Hematopoietic multipotent progenitor cell (in vitro differentiated cells): ENCODE measurements at regions not wholly inside any gene's neighbourhood (a gene's known extent, or its start where the extent isn't known, plus 50 kb on each side); places are given as distances from the start of the nearest gene placed in this dataset.

Experiments used
- DNase-seq, 3 donors: peaks; one replicate each; pipeline ENCODE4 v3.0.0-alpha.2; 2011 to 2015; ENCODE audit warnings: low read depth in 2 of 3, low spot score in 2 of 3

DNA sequence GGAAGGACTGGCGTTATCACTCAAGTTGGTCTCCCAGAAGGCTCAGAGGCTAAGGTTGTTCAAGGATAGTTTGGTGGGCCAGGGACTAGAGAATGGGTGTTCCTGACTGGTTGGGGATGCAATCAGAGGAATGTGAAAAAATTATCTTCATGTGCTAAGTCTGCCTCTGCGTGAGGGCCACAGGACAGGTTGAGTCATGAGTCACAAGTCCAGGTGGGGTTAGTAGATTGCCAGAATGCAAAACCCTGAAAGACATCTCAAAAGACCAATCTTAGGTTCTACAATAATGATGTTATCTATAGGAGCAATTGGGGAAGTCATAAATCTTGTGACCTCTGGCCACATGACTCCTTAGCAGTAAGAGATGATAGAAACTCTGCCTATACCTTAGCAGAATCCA, 220.1 kb upstream of the EEA1 start:
- peak in 1 of 3 donors; percentile 10 for DNase-seq

DNA sequence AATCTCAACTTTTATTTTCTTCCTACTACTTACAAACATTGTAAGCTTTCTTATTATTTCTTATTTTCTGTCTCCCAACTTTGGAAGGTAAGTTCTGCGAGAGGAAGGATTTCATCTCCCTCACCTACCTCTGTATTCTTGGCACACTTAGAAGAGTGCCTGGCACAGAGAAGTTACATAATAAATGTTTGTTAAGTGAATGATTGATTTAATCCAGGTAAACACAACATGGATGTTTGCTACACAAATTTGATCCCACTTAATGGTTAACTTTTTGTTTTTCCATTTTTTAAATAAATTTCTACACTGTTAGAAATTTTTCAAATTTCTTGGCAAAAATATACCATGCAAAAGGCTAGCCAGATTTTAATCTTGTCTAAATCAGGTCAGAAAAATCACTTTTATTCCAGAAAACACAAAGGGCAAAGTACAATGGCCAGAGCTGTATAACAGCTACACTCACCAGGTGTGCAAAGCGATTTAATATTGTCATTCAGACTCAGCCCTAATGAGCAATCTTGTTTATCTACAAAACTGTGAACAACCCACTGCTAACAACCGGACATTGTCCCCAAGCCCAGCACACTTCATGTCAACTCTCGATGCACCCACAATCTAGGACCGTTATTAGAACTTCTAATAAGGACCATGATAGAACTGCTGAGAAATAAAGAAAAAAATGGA, 222.1 kb upstream of the EEA1 start:
- DNase-seq = no peak

DNA sequence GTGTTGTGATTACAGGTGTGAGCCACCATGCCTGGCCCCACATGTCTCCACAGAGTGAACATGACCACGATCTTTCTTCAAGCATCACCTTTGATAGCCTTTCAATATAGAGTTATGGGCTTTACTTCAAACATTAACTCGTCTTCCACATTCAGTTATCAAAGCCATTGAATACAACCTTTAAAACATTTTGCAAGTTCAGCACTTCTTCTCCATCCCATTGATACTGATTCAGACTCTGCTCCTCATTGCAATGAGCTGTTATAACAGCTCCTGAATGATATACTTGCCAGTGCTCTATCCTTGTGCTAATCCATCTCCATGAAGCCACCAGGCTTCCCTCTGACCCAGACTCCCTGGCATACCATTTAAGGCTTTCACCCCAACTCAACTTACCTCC, 223.5 kb upstream of the EEA1 start:
- DNase-seq = no peak

DNA sequence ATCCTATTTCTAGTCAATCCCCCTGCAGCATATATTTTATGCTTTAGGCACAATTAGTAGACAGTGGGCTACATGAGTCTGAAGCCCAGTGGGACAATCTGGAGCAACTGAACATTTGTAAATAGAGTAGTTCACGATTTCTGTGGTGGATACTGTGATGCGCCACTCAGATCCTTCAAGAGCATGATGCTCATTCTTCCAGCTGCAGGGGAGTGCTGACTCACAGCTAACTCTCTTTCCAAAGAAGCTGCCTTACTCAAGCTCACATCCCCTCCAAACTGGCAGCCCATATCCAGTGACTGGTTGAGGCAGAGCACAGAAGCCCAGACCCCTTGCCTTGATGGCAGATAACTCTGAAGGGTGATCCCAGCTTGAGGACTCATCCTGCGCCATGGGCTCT, 224.2 kb upstream of the EEA1 start:
- DNase-seq = no peak

DNA sequence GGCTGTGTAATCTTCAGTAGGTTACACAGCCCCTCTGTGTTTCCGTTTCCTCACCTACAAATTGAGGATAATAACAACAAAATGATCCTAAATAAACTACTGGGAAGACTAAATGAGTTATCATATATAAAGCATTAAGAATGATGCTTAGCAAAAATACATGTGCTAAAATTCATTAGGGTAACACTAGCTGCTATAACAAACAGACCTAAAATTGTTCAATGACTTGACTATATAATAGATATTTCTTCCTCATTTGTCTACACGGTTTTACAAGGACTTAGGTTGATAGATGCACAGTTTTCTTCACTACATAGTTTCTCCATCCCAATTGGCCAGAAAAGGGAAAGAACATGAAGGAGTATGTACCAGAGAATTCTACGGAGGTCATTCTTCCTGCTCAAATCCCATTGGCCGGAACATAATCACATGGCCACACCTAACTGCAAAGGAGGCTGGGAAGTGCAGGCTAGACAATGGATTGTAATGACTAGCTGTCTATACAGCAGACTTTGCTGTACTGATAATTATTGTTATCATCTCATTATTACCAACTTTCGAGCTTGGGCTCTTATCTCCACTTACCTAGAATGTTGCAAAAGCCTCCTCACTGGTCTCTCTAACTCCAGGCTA, 223.5 kb upstream of the NUDT4 start:
- DNase-seq = no peak

DNA sequence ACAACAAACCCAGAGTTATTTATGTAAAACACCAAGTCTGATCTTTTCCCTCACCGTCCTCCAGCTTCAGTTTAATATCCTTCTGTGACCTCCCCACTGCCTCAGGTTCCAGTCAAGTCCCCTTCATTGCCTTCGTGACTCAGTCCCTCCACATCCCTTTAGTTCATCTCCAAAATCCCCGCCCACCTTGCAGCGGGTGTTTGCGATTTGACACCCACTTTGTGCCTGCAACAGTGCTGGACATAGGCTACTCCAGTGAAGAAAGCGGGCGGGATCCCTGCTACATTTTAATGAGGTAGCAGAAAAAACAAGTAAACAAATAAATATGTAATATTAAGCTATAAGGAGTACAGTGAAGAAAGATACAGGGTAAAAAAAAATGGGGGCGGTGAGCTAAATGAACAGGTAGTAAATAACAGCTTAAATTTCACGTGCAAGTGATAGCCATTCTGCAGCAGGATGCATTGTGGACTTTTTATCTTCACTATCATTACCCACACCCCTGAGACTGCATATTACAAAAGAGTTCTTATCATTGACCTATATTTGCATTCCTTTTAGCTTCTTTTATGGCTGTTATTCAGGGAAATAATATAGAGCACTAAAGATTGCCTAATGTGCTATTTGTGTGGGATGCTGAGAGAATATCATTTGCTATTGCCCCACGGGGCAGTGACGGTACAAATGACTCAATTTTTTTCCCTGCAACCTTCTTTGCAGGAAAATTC, 222.8 kb upstream of the NUDT4 start:
- DNase-seq = no peak

DNA sequence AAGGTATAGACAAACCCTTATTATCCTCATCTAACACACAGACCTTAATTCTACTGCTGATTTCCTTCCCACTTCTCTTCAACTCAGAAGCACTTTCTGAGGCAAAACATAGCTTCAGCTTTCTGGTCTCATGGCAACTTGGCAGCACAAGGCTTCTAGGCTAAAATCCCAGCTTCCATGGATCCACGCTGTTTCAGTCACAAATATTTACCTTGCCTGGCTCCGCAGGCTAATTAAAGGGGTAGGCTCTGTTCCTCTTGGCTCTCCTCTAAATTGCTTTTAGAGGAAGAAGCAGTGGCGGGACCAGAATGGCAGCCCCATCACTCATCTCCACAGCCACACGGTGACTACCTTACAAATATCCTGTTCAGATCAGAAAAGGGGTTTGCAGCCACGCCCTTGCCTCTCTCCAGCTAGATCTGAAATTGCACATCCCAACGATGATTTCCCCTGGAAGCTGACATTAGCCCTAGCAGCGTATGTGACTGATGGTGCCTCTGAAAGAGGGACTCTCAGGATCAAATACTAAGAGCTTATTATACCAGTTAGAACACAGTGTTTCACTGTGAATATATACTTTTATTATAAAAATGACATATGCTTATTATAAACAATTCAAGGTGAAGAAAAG, 221.5 kb upstream of the NUDT4 start:
- no peak for DNase-seq

DNA sequence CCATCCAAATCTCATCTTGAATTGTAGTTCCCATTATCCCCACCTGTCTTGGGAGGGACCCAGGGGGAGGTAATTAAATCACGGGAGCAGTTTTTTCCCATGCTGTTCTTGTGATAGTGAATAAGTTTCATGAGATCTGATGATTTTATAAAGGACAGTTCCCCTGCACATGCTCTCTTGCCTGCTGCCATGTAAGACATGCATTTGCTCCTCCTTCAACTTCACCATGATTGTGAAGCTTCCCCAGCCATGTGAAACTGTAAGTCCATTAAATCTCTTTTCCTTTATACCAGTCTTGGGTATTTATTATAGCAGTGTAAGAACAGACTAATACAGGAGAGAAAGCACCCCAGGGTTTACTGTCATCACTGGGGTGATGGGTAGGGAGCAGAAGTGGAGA, 220.4 kb upstream of the NUDT4 start:
- DNase-seq = no peak

DNA sequence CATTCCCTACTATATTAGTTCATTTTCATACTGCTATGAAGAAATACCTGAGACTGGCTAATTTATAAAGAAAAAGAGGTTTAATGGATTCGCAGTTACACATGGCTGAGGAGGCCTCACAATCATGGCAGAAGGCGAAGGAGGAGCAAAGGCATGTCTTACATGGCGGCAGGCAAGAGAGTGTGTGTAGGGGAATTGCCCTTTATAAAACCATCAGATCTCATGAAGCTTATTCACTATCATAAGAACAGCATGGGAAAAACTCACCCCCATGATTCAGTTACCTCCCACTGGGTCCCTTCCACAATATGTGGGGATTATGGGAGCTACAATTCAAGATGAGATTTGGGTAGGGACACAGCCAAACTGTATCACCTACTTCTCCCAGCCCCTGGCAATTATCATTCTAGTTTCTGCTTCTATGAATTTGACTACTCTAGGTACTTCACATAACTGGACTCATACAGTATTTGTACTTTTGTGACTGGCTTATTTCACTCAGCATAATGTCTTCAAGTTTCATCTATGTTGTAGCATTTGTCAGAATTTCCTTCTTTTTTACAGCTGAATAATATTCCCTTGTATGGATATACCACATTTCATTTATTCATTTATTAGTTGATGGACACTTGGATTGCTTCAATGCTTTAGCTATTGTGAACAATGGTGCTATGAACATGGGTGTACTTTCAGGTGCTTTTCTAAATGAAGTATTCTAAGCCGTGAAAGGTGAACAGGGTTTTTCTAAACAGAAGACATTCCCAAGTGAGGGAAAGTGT, 219.5 kb upstream of the NUDT4 start:
- DNase-seq = no peak

DNA sequence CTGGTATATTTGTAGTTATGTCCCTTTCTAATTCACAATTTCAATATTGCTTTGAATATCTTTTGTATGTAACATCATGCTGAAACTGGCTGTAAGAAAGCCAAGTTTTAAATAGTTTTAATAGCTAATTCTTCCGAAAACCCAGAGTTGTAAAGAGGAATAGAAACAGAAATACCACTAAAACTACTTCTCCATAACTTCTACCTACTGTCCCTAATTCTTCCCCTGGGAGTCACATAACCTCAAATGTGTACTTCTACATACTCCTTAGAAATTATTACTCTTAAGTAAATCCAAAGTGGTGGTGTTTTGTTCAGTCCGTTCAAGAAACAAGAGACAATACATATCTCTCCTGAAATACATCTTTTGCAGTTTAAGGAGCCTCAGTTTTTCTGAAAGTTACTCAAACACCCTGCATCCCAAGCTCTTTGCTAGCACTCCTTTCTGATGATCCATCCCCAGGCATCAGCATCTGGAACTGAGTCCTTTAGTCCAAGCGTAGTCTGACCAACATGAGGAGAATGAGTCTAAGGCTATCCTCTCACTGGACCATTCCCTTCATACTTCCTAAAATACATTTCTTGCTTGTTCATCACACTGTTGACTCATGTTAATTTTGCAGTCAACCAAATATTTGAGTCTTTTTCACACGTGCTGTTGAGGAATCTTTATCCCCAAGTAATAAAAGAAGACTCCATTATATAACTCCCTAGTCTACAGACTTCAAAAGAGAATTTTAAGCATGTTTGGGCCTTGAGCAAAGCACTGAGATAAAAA, 214.3 kb upstream of the NUDT4 start:
- DNase-seq = no peak

DNA sequence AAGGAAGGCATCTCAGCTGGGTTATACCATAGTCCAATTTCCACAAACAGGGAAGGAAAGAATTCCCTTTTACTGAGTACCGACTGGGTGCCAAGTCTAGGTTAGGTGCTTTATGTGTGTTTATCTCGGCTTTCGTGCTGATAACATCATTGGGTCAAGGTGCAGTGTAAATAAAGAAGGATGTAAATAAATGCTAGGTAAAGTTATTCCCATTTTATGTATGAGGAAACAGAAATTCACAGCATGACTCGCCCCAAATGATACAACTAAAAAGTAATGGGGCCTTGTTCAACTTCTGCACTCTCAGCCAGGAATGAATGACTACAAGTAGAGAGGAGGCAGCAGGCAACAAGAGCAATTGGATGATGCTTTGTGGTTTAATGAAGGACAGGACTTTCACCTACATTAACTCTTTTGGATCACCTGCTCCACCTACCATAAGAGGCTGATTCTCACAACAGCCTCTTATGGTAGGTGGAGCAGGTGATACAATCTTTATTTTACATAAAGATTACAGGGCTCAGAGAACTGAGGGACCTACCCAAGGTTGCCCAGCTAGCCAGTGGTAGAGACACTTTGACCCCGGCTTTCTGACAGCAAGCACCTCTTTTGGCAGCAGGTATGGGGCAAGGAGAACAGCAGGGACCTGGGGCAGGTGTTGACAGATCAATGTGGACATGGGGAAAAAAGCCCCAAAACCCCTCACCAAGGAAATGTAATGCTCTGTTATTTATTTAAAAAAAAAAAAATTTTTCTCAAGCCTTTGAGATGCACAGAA, 213.4 kb upstream of the NUDT4 start:
- no peak for DNase-seq

DNA sequence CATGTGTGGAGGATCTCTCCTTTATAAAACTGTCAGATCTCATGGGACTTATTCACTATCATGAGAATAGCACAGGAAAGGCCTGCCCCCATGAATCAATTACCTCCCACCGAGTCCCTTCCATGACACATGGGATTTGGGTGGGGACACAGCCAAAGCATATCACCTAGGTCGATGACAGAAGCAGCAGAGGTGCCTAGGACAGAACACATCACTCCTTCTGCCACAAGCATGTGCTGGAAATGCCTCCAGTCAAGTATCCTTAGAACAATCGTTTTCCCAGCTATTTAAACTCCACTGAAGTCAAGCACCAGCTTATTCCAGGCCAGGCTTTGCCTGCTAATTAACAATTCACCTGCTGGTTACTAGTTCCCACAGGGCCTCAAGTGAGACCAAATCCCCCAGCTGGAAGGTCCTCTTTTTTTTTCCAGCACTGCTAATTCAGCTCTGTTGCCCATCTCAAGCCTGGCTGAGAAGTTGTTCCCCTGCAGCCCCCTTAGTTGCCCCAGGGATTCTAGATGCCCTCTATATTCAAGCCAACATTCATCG, 212.3 kb upstream of the NUDT4 start:
- DNase-seq = no peak

DNA sequence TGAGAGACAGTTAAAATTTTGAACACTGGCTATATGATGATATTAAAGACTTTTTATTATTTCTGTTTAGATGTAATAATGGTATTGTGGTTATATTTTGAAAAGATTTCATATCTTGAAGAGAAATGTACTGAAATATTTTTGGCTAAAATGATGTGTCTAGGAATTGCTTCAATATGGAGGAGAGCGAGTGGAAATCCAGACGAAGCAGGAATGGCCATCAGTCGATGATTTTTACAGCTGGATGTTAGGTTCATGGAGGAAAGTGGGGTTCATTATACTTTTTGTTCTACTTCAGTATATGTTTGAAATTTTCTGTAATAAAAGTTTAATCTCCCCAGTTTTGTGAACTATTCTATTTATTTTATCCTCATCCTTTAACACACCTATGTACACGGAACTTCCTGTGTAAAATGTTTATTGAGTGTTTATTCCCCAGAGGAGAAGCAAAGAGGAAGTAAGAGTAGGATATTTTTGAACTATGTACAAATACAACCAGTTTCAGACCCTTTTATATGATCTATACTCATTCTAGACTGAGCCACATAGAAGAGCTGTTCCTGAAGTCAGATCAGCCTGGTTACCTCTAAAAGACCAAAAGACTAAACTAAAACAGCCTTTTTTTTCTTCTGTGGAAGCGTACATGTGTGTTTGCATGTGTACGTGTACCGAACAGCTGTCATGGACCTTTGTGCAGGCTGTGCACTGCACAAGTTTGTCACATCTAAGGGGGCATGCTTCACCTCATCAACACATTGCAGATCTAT, 211.0 kb upstream of the NUDT4 start:
- DNase-seq = no peak

DNA sequence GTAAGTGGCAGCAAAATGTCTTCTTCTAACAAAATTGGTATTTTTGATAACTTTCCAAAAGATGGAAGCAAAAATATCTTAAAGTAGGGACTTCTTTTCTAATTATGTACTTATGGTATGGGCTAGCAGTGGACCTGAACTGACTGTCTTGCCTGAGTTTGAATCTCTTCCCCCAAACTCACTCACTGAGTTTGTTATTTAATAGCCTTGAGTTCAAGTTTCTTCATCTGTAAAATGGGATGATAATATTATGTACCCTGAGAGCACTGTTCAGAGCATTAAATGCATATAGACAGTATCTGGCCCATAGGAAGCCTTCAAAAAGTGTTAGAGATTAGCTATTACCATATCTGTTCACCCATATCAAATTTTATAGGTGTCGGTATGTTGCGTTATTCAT, 210.4 kb upstream of the NUDT4 start:
- no peak for DNase-seq

DNA sequence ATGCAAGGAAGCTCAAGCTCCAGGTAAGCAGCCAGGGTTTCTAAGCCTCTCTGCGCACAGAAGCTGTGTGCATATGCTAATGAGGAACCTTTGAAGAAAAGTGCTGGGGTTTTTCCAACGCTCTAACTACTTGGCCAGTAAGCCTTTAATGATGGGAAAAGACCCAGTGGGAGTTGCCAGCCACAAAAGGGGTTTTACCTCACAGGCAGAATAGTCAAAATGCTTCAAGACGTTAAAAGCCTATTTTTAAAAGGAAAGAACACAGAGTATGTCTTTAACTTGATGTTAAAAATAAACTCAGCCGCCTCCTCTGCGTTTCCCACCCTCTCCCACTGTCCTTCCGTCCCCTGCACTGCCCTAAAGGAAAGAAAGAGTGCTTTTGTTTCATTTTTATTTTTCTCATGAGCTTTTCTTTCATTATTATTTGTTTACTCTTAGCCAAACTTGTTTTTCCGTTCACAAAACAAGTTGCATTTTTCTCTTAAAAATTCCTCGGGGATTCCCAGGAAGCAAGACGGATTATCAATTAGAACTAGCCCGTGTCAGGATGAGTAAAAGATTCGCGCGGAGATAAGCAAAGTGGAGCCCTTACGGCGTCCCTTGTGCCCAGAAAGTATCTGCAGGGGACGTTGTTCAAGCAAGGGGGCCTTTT, 209.8 kb upstream of the NUDT4 start:
- no peak for DNase-seq

DNA sequence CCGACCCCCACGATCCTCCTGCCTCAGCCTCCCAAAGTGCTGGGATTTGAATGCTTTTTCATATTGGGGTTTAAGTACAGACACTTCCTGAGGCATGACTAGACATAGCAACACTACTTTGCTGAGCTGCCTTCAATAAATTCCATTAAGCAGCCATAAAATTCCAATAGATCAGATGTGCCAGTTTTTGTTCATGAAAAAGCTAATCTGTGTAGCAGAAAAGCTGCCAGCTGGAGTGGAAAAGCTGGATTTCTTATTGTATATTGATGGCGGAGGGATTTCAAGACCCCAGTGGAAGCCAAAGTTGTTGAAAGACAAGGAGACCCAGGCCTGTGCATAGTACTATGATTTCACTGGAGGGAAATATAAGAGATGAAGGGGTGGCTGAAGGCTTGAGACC, 209.0 kb upstream of the NUDT4 start:
- no peak for DNase-seq

DNA sequence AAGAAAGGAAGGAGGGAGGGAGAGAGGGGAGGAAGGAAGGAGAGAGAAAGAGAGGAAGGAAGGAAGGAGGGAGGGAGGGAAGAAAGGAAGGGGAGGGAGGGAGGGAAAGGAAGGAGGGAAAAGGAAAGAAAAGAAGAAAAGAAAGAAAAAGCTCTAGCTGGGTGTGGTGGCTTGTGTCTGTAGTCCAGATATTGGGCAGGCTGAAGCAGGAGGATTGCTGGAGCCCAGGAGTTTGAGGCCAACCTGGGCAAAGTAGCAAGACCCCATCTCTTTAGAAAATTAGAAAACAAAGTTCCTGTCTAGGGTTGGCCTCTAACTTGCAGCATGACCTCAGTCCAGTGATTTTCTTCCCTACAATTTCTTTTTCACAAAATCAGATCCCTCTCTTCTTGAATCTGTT, 208.2 kb upstream of the NUDT4 start:
- DNase-seq = no peak

DNA sequence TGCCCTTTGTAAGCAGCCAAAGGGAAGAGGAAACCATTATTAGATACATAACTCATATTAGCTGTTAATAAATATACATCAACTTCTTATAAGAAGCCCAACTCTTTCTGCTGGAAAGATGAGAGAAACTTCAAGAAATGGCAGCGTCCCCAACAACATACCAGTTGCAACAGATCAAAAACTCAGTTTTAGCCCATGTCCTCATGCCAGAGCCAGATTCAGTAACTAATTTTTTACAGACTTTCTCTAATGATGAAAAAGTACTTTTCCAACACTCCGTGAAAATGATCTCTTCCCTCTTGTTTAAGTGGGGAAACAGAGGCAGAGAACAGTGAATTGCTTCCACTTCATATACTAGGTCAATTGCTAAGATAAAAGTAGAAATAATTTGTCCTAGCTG, 206.8 kb upstream of the NUDT4 start:
- DNase-seq = no peak
